ENCODE measurements at regions not wholly inside any gene's neighbourhood (a gene's known extent, or its start where the extent isn't known, plus 50 kb on each side); places are given as distances from the start of the nearest gene placed in this dataset.
A peak's percentile ranks its signal among the peaks of the same experiment; 100 is the strongest.

- no peaks in the 10 kb centered on the region for H3K36me3 ChIP-seq (ENCODE audit: insufficient read depth, low read length)
- H3K27ac ChIP-seq (ENCODE audit: low read length), result peak overlapping the region; percentile 46
- no peaks in the 10 kb centered on the region for H3F3A ChIP-seq (ENCODE audit: insufficient read depth, low read length, poor library complexity, severe bottlenecking)
- no peaks in the 10 kb centered on the region for H3K27me3 ChIP-seq (ENCODE audit: insufficient read depth, low read depth, low read length)
- no peaks in the 10 kb centered on the region for H3K9me3 ChIP-seq (ENCODE audit: low read length)
- no peak overlapping the region for H3K4me3 ChIP-seq (ENCODE audit: low read length)
- H3K9ac ChIP-seq (ENCODE audit: low read length), result no peak overlapping the region
- no peak for TF ChIP-seq SMC3 (conservative IDR thresholded peaks at IDR 0.05; ENCODE audit: poor library complexity)
- TF ChIP-seq, protein P1, sequence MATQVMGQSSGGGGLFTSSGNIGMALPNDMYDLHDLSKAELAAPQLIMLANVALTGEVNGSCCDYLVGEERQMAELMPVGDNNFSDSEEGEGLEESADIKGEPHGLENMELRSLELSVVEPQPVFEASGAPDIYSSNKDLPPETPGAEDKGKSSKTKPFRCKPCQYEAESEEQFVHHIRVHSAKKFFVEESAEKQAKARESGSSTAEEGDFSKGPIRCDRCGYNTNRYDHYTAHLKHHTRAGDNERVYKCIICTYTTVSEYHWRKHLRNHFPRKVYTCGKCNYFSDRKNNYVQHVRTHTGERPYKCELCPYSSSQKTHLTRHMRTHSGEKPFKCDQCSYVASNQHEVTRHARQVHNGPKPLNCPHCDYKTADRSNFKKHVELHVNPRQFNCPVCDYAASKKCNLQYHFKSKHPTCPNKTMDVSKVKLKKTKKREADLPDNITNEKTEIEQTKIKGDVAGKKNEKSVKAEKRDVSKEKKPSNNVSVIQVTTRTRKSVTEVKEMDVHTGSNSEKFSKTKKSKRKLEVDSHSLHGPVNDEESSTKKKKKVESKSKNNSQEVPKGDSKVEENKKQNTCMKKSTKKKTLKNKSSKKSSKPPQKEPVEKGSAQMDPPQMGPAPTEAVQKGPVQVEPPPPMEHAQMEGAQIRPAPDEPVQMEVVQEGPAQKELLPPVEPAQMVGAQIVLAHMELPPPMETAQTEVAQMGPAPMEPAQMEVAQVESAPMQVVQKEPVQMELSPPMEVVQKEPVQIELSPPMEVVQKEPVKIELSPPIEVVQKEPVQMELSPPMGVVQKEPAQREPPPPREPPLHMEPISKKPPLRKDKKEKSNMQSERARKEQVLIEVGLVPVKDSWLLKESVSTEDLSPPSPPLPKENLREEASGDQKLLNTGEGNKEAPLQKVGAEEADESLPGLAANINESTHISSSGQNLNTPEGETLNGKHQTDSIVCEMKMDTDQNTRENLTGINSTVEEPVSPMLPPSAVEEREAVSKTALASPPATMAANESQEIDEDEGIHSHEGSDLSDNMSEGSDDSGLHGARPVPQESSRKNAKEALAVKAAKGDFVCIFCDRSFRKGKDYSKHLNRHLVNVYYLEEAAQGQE (IDR thresholded peaks at IDR 0.05; ENCODE audit: borderline replicate concordance), result no peak
- no peak for TF ChIP-seq EZH2 (IDR thresholded peaks at IDR 0.05; ENCODE audit: borderline replicate concordance, insufficient read depth, low read length, poor library complexity, severe bottlenecking)
- no peaks in the 10 kb centered on the region for H3K9me2 ChIP-seq (ENCODE audit: insufficient read depth, low read length)
- H2AFZ ChIP-seq (ENCODE audit: low read depth, low read length), result no peak overlapping the region
- H4K20me1 ChIP-seq (ENCODE audit: insufficient read depth), result no peaks in the 10 kb centered on the region
- no peak overlapping the region for H3K4me2 ChIP-seq (ENCODE audit: low read length)
- no peaks in the 10 kb centered on the region for H3K79me2 ChIP-seq (replicated peaks; ENCODE audit: insufficient read depth, low read length)
Observed at GRCh38 chr2:36300697-36301096, 54.9 kb upstream of the CRIM1 start.

DNA sequence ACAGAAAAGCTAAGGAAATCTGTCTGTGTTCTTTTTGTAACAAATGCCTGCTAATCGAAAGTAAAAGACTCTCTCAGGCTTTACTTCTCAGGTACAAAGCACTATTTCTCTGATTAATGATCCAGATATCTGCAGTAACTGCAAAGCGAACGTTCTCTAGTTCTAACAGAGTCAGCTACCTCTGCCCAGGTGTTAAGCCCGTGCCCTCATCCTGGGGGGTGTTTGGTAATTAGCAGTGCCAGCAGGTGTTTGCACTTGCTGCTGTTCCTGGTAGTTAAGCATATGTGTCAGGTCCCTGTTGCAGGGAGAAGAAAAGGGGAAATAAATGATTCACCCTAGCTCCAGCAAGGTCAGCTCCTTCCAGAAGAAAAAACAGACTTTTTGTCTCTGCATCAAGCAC lies 58.8 kb upstream of the CRIM1 start:
- H3F3A ChIP-seq (ENCODE audit: insufficient read depth, low read length, poor library complexity, severe bottlenecking), result no peaks in the 10 kb centered on the region
- H3K27ac ChIP-seq (ENCODE audit: low read length), result no peak overlapping the region
- no peaks in the 10 kb centered on the region for H4K20me1 ChIP-seq (ENCODE audit: insufficient read depth)
- no peaks in the 10 kb centered on the region for H3K9me2 ChIP-seq (ENCODE audit: insufficient read depth, low read length)
- no peaks in the 10 kb centered on the region for H3K36me3 ChIP-seq (ENCODE audit: insufficient read depth, low read length)
- no peak overlapping the region for H3K9ac ChIP-seq (ENCODE audit: low read length)
- no peak overlapping the region for H2AFZ ChIP-seq (ENCODE audit: low read depth, low read length)
- no peaks in the 10 kb centered on the region for H3K79me2 ChIP-seq (replicated peaks; ENCODE audit: insufficient read depth, low read length)
- TF ChIP-seq MXI1 (conservative IDR thresholded peaks at IDR 0.05; ENCODE audit: poor library complexity, severe bottlenecking) (no peak), POLR2AphosphoS5 (IDR thresholded peaks at IDR 0.05) (no peak), RAD21 (conservative IDR thresholded peaks at IDR 0.05) (no peak), SMC3 (conservative IDR thresholded peaks at IDR 0.05; ENCODE audit: poor library complexity) (no peak), EZH2 (IDR thresholded peaks at IDR 0.05; ENCODE audit: borderline replicate concordance, insufficient read depth, low read length, poor library complexity, severe bottlenecking) (no peak), EP300 (conservative IDR thresholded peaks at IDR 0.05; ENCODE audit: poor library complexity, severe bottlenecking) (no peak), TAF1 (IDR thresholded peaks at IDR 0.05; ENCODE audit: low read depth) (no peak)
- TF ChIP-seq, protein P2, sequence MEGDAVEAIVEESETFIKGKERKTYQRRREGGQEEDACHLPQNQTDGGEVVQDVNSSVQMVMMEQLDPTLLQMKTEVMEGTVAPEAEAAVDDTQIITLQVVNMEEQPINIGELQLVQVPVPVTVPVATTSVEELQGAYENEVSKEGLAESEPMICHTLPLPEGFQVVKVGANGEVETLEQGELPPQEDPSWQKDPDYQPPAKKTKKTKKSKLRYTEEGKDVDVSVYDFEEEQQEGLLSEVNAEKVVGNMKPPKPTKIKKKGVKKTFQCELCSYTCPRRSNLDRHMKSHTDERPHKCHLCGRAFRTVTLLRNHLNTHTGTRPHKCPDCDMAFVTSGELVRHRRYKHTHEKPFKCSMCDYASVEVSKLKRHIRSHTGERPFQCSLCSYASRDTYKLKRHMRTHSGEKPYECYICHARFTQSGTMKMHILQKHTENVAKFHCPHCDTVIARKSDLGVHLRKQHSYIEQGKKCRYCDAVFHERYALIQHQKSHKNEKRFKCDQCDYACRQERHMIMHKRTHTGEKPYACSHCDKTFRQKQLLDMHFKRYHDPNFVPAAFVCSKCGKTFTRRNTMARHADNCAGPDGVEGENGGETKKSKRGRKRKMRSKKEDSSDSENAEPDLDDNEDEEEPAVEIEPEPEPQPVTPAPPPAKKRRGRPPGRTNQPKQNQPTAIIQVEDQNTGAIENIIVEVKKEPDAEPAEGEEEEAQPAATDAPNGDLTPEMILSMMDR (IDR thresholded peaks at IDR 0.05; ENCODE audit: poor library complexity, severe bottlenecking), result no peak
- TF ChIP-seq, protein P1 (IDR thresholded peaks at IDR 0.05; ENCODE audit: borderline replicate concordance), result no peak
- no peak overlapping the region for H3K4me2 ChIP-seq (ENCODE audit: low read length)
- no peaks in the 10 kb centered on the region for H3K9me3 ChIP-seq (ENCODE audit: low read length)
- H3K27me3 ChIP-seq (ENCODE audit: insufficient read depth, low read depth, low read length), result no peaks in the 10 kb centered on the region
- H3K4me3 ChIP-seq (ENCODE audit: low read length), result no peak overlapping the region
